ENCODE measurements at regions not wholly inside any gene's neighbourhood (a gene's known extent, or its start where the extent isn't known, plus 50 kb on each side); places are given as distances from the start of the nearest gene placed in this dataset.

- intact Hi-C loops (cut with DNase I) = no loop called here
- Histone ChIP-seq H3K27me3 (no peaks in the 10 kb centered on the region), H3K9me3 (no peaks in the 10 kb centered on the region), H3K36me3 (no peaks in the 10 kb centered on the region), H3K27ac (no peak overlapping the region), H3K4me3 (no peak overlapping the region), H3K4me1 (no peaks in the 10 kb centered on the region)
- ATAC-seq (no peak), FAIRE-seq (no peak), DNase-seq (no peak)
- WGBS, 2 donors = 58 to 69% methylated on average over 8 of the region's 8 CpGs
- TF ChIP-seq, protein P1, sequence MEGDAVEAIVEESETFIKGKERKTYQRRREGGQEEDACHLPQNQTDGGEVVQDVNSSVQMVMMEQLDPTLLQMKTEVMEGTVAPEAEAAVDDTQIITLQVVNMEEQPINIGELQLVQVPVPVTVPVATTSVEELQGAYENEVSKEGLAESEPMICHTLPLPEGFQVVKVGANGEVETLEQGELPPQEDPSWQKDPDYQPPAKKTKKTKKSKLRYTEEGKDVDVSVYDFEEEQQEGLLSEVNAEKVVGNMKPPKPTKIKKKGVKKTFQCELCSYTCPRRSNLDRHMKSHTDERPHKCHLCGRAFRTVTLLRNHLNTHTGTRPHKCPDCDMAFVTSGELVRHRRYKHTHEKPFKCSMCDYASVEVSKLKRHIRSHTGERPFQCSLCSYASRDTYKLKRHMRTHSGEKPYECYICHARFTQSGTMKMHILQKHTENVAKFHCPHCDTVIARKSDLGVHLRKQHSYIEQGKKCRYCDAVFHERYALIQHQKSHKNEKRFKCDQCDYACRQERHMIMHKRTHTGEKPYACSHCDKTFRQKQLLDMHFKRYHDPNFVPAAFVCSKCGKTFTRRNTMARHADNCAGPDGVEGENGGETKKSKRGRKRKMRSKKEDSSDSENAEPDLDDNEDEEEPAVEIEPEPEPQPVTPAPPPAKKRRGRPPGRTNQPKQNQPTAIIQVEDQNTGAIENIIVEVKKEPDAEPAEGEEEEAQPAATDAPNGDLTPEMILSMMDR (IDR thresholded peaks at IDR 0.05) = no peak
Observed at GRCh38 chr5:167840527-167841130, 450.8 kb upstream of the WWC1 start.

GRCh38 chr5:167843881-167844572 is 447.4 kb upstream of the WWC1 start:
- H3K4me1 ChIP-seq = no peaks in the 10 kb centered on the region
- 18 to 21% methylated on average over 4 of the region's 4 CpGs for WGBS, 2 donors
- no peaks in the 10 kb centered on the region for H3K9me3 ChIP-seq
- no peaks in the 10 kb centered on the region for H3K27me3 ChIP-seq
- no peak overlapping the region for H3K27ac ChIP-seq
- intact Hi-C loops (cut with DNase I) = no loop called here
- DNase-seq (no peak), FAIRE-seq (no peak), ATAC-seq (no peak)
- H3K36me3 ChIP-seq = no peaks in the 10 kb centered on the region
- no peak overlapping the region for H3K4me3 ChIP-seq
- TF ChIP-seq, protein P1 (IDR thresholded peaks at IDR 0.05) = no peak

DNA sequence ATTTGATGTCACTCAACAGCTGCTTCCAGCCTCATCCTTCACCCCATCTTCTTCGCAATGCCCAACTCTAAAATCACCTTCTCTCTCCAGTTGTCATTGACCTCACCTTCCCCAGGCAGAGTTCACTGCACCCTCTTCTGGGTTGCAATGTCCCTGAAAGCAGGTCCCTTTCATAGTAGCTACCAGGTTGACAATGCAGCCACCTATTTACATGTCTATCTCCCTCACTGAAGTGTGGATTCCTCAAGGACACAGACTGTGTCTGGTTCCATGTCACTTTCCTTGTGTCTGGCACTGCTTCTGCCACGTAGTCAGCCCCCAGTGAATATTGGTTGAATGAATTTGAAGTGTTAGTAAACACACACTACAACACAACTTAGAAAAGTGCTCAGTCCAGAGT is 445.5 kb upstream of the WWC1 start:
- ATAC-seq = no peak
- FAIRE-seq = no peak
- Histone ChIP-seq H3K27me3 (no peaks in the 10 kb centered on the region), H3K4me1 (no peaks in the 10 kb centered on the region), H3K9me3 (no peaks in the 10 kb centered on the region), H3K4me3 (no peak overlapping the region), H3K27ac (no peak overlapping the region), H3K36me3 (no peaks in the 10 kb centered on the region)
- no peak for DNase-seq
- intact Hi-C loops (cut with DNase I) = no loop called here
- TF ChIP-seq, protein P1 (IDR thresholded peaks at IDR 0.05) = no peak
- WGBS, 2 donors = 43 to 61% methylated on average over 2 of the region's 2 CpGs

DNA sequence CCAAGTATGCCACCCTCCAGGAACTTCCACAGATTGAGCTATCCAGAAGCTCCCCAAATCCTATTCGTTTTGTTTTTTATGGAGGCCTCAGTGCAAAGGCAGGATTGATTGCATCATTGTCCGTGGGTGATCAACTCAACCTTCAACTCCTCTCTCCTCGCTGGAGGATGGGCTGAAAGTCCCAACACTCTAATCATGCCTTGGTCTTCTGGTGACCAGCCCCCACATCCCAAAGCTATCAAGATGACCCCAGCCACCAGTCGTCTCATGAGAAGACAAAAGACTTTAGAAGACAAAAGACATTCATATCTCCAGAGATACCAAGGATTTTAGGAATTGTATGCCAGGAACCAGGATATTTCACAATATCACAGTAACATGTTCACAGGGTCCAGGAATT is 441.6 kb upstream of the WWC1 start:
- no peaks in the 10 kb centered on the region for H3K4me1 ChIP-seq
- FAIRE-seq (no peak), ATAC-seq (no peak), DNase-seq (no peak)
- no peaks in the 10 kb centered on the region for H3K27me3 ChIP-seq
- TF ChIP-seq, protein P1 (IDR thresholded peaks at IDR 0.05) = no peak
- intact Hi-C loops (cut with DNase I) = no loop called here
- no peaks in the 10 kb centered on the region for H3K36me3 ChIP-seq
- H3K4me3 ChIP-seq = no peak overlapping the region
- H3K27ac ChIP-seq = no peak overlapping the region
- 56 to 71% methylated on average over 4 of the region's 4 CpGs for WGBS, 2 donors
- no peaks in the 10 kb centered on the region for H3K9me3 ChIP-seq

DNA sequence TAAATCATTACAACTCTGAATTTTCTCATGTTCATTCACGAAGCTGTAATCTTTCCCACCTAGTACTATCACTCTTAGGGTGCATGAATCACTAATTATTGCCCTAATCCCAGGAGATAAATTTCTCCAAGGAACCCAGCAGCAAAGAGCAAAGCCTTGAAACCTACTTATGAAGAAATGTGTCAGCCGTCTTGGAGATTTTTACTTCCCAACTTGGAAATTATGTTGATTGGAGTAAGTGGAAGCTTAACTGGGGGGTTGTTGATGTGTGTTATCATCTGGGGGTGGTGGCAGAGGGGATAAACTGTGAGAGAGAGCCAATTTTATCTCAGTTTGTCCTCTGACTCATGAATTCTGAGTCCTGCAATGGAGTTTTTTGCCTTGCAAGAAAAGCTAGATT is 440.5 kb upstream of the WWC1 start:
- H3K27ac ChIP-seq = no peak overlapping the region
- intact Hi-C loops (cut with DNase I) = no loop called here
- no peak for ATAC-seq
- H3K4me3 ChIP-seq = no peak overlapping the region
- H3K27me3 ChIP-seq = no peaks in the 10 kb centered on the region
- no peaks in the 10 kb centered on the region for H3K9me3 ChIP-seq
- TF ChIP-seq, protein P1 (IDR thresholded peaks at IDR 0.05) = no peak
- no peak for DNase-seq
- H3K4me1 ChIP-seq = no peaks in the 10 kb centered on the region
- no peaks in the 10 kb centered on the region for H3K36me3 ChIP-seq
- WGBS, 2 donors = 35 to 48% methylated on average over 2 of the region's 2 CpGs
- no peak for FAIRE-seq

Data from pancreas (tissue), 10 donors.